ENCODE measurements at regions not wholly inside any gene's neighbourhood (a gene's known extent, or its start where the extent isn't known, plus 50 kb on each side); places are given as distances from the start of the nearest gene placed in this dataset.

DNA sequence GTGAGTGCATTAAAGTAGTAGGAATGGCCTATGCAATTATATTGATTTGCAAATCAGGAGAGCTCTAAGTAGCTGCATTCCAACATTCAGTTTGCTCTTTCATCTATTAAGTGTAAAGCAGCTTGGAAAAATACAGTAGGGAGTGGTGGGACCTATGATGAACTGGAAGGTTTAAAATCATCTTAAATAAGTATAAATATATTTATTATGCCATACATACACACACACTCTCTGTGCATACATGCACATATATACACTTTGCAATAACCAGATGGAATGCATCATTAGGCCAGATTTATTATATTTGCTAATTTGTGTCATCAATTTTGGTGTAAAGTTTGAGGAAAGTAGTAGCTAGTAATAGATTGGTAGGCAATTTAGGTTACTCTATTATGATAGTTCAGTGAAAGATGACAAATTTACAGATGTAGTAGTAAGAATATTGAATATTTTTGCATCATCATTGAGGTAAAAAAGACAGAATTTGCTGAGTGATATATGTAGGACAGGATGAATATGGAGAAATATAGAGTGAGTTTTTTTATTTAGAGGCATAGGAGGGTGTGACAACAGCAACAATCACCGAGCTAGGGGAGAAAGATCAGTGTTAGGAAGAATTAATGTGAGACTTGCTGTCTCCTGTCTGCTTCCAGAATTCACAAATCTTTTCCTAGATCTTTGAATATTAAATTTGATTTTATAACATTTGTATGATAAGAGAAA, 961.0 kb upstream of the CDH2 start:
- H2BK15ac ChIP-seq (ENCODE audit: low read depth, low read length), result no peak overlapping the region
- no peak overlapping the region for H3K4me2 ChIP-seq (ENCODE audit: insufficient read depth, insufficient read length, low read length)

More for the DNA sequence above, 961.0 kb upstream of the CDH2 start:
- Histone ChIP-seq H2AFZ (ENCODE audit: low read length) (no peak overlapping the region), H4K8ac (replicated peaks; ENCODE audit: insufficient read length, low read depth, low read length) (no peak overlapping the region), H3K4me1 (ENCODE audit: insufficient read depth, low read length) (no peaks in the 10 kb centered on the region), H3K14ac (ENCODE audit: insufficient read depth, low read length) (no peak overlapping the region), H2BK120ac (ENCODE audit: low read depth, low read length, poor library complexity, severe bottlenecking) (no peak overlapping the region), H3T11ph (ENCODE audit: low read length) (no peak overlapping the region), H2BK12ac (ENCODE audit: insufficient read length, low read depth, low read length) (no peak overlapping the region), H3K18ac (ENCODE audit: insufficient read length, low read depth, low read length) (no peak overlapping the region), H3K9ac (ENCODE audit: extremely low read depth, insufficient read length, low read length) (no peak overlapping the region), H3K27ac (ENCODE audit: insufficient read length, low read depth, low read length) (no peak overlapping the region), H3K9me3 (ENCODE audit: control insufficient read depth, low read depth, low read length) (no peaks in the 10 kb centered on the region), H3K79me2 (ENCODE audit: insufficient read depth, low read length) (no peaks in the 10 kb centered on the region), H3K56ac (ENCODE audit: insufficient read length, low read depth, low read length) (no peak overlapping the region), H4K5ac (ENCODE audit: insufficient read length, low read depth, low read length) (no peak overlapping the region), H2BK5ac (ENCODE audit: insufficient read length, low read length) (no peak overlapping the region), H3K79me1 (ENCODE audit: insufficient read depth, low read depth, low read length, poor library complexity, severe bottlenecking) (no peaks in the 10 kb centered on the region), H4K20me1 (ENCODE audit: control insufficient read depth, insufficient read depth, insufficient read length) (no peaks in the 10 kb centered on the region), H3K23me2 (ENCODE audit: insufficient read length, low read depth, low read length, poor library complexity, severe bottlenecking) (no peaks in the 10 kb centered on the region), H3K27me3 (ENCODE audit: insufficient read depth, low read length) (no peaks in the 10 kb centered on the region), H4K91ac (ENCODE audit: insufficient read length, low read depth, low read length) (no peak overlapping the region), H3K4ac (ENCODE audit: low read depth, low read length) (no peak overlapping the region), H2BK20ac (ENCODE audit: low read depth, low read length, poor library complexity, severe bottlenecking) (no peak overlapping the region), H3K23ac (ENCODE audit: insufficient read length, low read depth, low read length) (no peak overlapping the region), H2AK5ac (ENCODE audit: insufficient read length, low read length) (no peak overlapping the region)
- Mint-ChIP-seq H3K36me3 (ENCODE audit: insufficient read depth in 1 of 3, low read depth in 3 of 3) (no peaks in the 10 kb centered on the region), H3K27me3 (ENCODE audit: low read depth) (no peaks in the 10 kb centered on the region), H3K9me3 (no peaks in the 10 kb centered on the region), H3K4me1 (peaks cover 13 to 15% of the 10 kb centered on the region in 2 experiments), H3K27ac (no peak overlapping the region; a peak in 1 of 7 replicates), H3K4me3 (no peak overlapping the region)
- no peak for DNase-seq
- TF ChIP-seq, protein P1, sequence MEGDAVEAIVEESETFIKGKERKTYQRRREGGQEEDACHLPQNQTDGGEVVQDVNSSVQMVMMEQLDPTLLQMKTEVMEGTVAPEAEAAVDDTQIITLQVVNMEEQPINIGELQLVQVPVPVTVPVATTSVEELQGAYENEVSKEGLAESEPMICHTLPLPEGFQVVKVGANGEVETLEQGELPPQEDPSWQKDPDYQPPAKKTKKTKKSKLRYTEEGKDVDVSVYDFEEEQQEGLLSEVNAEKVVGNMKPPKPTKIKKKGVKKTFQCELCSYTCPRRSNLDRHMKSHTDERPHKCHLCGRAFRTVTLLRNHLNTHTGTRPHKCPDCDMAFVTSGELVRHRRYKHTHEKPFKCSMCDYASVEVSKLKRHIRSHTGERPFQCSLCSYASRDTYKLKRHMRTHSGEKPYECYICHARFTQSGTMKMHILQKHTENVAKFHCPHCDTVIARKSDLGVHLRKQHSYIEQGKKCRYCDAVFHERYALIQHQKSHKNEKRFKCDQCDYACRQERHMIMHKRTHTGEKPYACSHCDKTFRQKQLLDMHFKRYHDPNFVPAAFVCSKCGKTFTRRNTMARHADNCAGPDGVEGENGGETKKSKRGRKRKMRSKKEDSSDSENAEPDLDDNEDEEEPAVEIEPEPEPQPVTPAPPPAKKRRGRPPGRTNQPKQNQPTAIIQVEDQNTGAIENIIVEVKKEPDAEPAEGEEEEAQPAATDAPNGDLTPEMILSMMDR (conservative IDR thresholded peaks at IDR 0.05), result no peak
- WGBS (ENCODE audit: extremely low coverage, insufficient read length, low lambda C conversion rate), result no CpG with 5 or more reads among the region's 1 CpG
